NCI-H1092 (cell line): ENCODE measurements at regions not wholly inside any gene's neighbourhood (a gene's known extent, or its start where the extent isn't known, plus 50 kb on each side); places are given as distances from the start of the nearest gene placed in this dataset.
A peak's percentile ranks its signal among the peaks of the same experiment; 100 is the strongest.

Experiments
- DNase-seq: peaks from one replicate; lab custom pipeline; 2025; lab: John Stamatoyannopoulos, UW

DNA sequence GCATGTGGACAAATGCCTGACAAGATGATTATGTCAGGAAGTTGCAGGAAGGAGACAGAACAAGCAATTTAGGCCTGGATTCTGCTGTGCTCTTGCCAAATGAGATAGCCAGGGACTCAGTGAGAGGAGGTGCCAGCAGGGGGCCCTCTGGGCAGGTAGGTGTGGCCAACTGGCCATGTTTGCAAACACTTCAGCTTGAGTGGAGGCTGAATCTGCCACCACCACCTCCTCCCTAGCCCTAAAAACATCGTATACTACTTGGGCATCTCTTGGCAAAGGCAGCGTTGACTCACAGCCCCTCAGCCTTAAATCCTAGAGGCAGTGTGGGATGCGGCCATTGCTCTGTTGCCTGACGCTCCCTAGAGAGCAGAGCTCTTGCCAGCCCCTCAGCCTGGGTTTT is 95.1 kb upstream of the PLET1 start:
- DNase-seq = peak; percentile 60

DNA sequence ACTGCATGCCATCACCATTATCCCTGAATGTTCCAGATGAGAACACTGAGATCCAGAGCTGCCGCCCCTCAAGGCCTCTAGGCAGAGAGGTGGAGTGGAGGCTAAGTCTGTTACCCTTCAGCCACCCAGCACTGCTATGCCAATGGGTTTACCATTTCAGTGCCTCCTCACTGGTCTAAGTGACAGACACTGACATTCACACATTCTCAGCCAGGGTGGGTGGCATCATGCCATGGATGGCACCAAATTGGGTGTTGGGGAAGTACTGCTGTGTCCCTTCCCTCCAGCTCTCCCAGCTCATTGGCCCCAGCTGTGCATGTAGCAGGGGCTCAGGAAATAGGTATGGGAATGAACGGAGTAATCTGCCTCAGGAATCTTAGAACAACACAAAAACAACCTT is 96.8 kb upstream of the PLET1 start:
- DNase-seq = no peak

DNA sequence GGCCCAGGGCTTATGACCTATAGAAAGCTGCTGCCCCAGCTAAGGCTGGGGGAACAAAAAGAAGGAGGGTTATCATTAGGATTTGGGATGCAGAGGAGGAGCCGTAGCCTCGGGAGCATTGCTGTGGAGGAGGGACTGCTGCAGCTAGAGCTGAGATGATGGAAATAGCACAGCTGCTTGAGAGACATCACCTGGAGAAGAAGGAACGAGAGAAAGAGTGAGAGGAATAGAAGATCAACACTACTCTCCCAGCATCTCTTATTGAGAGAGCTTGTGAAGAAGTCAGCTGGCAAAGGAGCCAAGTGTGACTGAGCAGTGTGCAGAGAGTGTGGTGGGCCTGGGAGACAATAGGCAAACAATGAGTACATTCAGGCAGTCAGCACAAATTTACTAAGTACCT is 100.7 kb upstream of the PLET1 start:
- DNase-seq = no peak

DNA sequence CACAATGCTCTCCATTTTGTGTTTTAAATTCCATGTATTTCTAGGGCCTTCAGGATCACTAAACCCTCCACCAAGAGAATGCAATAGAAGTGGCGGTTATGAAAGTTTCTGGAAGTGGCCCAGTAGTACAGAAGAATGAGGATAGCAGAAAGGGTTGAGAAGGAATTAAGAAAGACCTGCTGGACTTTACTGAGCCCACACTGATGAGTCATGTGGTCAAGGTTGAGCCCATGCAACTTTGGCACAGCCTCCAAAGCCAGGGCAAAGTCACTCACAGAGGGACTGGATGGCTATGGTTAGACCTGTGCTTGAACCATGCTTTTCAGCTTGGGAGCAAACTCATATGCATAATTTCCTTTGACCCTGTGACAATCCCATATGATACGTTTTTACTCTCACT is 102.9 kb upstream of the PLET1 start:
- no peak for DNase-seq

DNA sequence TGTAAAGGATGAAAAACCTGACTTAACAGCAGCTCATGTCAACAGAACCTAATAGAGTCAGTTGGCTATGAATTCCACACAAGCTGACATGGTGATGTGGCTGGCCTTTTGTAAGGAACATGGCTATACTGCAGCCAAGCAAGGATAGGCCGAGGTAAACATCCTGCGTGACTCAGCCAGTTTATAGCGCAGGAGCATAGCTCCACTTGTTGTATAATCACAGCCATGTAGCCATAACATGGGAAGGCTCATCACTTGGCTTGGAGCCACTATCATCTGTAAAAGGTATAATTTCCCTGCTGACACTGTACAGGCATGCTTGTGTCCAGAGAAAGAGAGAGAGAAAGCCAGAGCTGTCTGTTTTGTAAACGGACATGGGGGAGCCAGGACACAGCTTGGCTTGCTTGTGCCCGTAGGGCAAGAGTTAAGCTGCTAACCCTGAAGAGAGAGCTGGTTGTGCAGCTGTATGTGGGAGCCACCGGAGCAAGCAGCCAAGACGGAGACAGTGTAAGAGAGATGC is 104.4 kb upstream of the PLET1 start:
- DNase-seq = no peak

DNA sequence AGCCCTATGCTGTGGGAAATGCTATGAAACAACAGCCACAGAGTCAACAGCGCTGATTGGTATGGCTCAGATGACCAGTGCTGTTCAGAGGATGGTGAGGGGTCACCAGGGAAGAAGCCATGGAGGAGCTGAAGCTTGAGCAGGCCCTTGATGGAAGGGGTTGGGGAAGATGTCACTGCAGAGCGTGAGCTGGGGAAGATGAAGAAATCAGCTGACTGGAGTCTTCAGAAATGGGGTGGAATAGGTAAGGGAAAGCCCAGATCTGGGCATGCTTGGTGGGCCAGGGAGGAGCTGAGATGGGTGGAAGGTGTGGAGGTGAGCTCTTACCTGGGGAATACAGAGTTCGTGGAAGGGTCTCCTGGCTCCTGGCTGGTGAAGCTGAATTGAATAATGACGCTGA is 105.4 kb upstream of the PLET1 start:
- DNase-seq = no peak

DNA sequence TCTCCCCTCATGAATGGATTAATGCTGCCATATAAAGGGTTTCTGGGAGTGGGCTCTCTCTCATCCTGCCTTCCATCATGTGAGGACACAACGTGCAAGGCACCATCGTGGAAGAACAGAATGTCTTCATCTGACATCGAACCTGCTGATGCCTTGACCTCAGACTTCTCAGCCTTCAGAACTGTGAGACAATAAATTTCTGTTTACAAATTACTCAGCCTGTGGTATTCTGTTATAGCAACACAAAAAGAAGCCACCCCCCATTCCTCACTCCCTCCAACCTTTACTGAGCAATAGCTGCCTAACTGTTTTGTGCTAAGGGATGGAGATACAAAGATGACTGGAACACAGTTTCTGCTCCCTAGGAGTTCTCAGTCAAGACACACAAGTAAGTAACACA is 106.1 kb upstream of the PLET1 start:
- no peak for DNase-seq

DNA sequence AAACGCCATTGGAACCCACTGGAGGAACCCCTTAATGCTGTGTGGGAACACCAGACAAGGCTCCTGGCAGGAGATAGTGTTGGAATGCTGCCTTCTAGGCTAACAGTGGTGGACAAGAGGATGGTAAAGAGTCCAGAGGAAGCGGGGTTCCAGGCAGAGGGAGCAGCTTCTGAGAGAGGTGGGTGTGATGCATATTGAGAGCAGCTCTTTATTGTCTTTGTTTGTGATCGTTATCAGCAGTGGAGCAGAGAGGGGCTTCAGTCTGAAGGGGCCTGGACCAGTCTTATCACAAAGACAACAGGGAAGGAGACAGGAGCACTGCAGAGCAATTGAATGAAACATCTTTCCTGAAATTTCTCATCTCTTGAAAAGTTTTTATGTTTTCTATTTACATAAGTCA is 106.8 kb upstream of the PLET1 start:
- DNase-seq = no peak

DNA sequence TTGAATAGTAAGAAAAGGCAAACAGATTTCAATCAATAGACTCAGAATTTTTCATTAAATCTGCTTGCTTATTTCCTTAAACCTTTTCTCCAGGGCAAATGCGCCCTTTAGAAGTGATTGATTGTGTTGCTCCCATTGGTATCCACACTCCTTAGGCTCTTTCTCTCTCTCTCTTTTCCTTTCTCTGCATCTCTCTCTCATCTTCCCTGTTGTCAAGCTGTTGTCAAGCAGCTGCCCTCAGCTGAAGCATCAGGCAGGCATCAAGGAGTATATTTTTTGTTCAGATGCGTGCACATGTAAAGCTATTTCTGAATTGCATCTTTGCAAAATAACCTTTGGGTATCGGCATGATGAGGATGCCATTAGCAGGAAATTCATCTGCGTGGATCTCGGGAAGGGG is 107.2 kb upstream of the PLET1 start:
- DNase-seq = no peak

DNA sequence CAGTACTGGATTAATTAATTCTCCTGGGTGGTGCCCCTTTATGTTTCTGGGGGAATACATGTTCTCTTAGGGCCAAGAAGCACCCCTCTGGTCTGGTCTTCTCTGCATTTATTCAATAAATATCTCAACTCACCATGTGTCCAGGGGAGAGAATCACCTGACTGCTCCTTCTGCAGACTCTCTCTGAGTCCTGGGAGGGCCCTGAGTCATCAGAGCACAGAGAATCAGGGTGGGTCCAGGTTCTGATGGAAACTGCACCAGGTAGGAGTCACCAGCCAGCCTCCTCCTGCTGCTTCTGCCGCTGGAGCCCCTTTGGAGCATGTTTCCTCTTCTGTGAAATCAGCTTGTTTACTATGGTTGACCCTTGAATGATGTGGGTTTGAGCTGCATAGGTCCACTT is 107.7 kb upstream of the PLET1 start:
- no peak for DNase-seq

DNA sequence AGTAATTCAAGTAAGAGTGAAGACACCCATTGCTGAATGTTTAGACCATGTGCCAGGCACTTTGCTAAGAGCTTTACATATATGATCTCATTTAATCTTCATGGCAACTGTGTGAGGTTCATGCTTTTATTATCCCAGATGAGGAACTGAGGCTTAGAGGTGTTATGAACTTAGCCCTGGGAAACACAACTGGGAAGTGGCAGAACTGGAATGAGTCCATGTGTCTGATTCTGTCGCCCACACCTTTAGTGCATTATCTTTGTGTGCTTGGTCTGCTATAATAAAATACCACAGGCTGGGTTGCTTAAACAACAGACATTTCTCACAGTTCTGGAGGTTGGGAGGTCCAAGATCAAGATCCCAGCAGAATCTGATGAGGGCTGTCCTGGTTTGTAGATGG is 108.7 kb upstream of the PLET1 start:
- no peak for DNase-seq

DNA sequence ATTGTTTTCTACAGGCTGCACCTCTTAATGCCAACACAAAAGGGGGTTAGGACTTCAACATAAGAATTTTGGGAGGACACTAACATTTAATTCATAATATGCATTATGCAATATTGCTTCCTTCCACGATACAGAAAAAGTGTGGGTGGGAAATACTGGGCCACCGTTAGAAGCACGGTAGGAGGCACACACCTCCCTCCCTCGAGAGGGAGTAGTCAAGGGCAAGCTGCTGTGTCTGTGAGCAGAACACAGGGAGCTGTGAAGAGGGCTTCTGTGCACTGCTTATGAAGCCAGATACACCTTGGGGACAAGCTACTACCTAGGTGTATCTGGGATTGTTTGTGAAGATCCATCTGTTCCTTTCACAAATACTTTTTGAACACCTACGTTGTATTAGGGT is 109.3 kb upstream of the PLET1 start:
- DNase-seq = no peak

DNA sequence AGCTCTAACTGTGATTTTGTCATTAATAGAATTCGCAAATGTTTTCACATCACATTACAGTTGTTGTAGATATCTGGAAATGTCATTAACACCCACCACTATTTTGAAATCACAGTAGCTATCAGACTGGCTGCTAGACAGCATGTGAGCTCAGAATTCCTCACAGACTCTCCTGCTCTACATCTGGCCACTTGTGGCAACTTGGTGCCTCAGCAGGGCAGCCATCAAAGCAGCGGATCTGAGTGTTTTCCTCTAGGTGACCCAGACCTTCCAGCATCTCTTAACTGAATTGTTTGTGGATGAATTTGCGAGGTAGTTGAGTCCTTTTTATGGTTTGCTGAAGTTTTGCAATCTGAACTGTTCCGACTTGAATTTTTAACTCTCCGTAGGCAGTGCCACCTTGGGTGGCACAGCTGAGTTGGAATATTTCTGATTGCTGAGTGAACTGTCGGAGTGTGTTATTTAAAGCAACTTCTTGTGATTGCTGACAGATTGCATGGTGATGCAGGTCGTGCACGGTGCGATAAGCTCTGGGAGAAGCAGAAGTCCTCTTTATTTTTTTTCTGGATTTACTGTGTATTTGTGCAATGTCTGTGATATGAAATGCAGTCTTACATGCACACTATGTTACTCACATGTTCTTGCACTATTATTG is 114.0 kb upstream of the PLET1 start:
- no peak for DNase-seq

DNA sequence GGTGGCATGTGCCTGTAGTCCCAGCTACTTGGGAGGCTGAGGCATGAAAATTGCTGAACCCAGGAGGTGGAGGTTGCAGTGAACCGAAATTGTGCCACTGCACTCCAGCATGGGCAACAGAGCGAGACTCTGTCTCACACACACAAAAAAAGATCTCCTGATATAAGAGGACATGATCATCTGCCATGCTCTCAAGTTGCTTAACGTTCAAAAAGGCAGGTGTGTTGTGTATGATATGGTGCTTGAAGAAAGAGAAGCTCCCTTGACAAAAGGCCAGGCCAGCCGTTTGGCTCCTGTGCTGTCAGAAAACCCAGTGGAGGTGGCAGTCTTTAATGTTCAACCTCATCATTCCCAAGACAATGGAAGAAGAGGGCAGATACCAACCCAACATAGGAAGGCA is 117.3 kb upstream of the PLET1 start:
- peak; percentile 42 for DNase-seq

DNA sequence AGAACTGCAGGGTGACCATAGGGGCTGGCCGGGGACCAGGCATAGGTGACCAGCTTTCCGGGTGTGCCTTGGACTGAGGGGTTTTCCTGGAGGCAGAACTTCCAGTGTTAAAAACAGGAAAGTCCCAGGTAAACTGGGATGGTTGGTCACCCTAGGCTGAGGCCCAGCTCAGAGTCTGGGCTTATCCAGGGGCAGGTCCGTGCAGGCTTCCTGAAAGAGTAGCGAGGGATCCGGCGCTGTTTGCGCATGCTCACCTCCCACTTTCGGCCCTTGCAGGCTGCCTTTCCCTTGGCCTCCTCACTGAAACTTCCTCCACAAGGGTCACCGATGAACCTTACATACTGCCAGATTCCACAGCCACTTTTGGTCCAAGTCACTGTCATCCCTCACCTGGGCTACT is 119.8 kb upstream of the PLET1 start:
- no peak for DNase-seq

DNA sequence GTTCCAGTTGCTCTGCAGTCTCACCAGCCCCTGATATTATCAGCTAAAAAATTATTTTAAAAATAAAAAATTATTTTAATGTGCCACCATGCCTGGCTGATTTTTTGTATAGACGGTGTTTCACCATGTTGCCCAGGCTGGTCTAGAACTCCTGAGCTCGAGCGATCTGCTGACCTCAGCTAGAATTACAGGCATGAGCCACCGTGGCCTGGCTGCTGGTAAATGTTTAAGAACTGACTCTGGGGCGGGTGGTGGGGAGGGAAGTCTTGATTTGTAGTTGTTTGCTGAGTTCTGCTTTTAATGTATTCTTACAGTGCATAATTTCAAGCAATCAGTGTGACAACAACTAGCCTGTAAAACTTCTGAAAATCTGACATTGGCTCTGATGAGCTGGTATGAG is 120.9 kb upstream of the PLET1 start:
- DNase-seq = no peak

DNA sequence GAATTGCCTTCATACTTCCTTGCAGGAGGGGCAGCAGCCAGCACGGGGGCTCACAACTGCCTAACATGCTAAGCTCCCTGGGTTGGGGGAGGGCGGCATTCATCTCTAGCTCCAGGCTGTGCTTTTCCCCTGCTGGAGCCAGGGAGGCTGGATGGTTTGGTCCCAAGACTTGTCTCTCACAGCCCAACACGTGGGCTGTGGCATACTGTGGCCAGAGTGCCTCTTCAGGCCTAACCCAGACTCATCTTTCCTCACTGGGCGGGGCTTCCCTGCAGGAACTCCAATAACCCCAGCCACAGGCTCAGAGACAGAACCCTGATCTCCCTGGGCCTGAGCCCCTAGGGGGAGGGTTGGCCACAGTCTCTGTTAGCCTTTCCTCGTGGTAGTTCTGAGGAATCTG is 121.9 kb upstream of the PLET1 start:
- DNase-seq = no peak

DNA sequence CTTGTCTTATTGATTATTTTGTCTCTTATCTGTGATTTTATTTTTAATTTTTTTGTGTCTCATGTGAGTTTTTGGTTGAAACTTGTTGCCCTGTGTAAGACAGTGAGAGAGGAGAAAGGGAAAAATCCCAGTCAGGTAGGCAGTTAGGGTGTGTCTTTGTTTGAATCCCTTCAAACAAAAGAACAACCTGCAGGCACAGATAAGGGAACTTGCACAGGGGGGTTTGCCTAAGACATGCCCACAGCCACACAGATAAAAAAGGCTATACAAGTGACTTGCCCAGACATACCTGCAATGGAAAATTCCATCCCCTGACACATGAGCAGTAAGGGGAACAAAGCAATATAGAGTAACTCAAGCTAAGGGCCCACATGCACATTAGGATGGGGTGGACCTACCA is 127.8 kb upstream of the PLET1 start:
- no peak for DNase-seq

DNA sequence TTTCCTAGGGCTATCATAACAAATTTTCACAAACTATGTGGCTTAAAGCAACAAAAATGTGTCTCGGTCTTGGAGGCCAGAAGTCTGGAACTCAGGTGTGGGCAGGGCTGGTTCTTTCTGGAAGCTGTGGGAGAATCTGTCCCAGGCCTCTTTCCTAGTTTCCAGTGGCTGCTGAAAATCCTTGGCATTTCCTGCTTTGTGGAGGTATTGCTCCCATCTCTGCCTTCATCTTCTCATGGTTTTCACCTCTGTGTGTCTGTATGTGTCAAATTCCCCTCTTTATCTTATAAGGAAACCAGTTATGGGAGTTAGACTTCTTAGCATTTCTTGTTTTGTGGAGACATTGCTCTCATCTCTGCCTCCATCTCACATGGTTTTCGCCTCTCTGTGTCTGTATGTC is 130.4 kb upstream of the PLET1 start:
- no peak for DNase-seq

DNA sequence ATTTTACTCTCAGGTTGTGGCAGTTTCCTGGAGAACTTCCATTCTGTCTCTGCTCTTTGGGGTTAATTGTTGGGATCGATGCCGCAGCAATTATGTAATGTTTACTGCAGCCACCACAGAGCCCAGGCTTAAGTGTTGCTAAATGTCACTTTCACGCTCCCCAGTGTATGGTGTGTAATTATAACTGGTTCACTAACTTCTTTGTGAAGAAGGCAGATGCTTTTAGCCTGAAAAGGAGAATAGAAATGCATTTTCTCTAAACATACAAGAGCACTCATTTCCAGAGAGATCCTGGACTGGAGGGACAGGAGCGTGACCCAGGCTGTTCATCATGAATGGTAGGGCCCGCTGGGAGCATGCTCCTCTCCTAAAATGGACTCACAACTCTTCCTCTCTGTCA is 132.2 kb upstream of the PLET1 start:
- DNase-seq = peak; percentile 91

DNA sequence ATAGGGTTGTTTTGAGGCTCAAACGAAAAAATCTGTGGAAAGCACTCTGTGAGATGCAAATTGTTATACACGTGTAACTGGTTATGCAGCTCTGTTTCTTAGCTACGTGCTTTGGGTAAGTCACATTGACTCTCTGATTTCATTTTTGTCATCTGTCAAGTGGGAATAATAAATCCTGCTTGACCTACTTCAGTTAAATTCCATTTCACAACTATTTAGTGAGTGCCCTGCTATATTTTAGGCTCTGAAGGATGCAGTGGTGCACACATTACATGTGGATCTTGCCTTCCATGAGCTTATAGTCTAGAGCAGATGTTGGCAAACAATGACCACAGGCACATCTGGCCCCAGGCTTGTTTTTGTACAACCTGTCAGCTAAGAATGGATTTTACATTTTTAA is 133.6 kb upstream of the PLET1 start:
- no peak for DNase-seq

DNA sequence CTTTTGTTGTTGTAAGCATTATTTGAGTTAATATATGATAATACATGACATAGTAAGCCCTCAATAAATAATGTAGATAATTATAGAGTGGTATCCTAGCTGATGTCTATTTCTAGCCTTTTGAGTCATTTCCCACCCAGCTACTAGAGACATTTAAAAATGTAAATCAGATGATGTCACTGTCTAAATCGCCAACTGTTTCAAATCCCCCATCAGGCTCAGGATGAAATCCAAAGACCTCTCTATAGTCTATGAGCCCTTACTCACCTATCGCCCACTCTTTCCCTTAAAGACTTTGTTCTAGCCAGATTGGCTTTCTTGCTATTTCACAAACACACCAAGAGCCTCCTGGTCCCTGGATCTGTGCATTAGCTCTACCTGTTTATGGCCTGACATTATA is 135.4 kb upstream of the PLET1 start:
- DNase-seq = no peak

DNA sequence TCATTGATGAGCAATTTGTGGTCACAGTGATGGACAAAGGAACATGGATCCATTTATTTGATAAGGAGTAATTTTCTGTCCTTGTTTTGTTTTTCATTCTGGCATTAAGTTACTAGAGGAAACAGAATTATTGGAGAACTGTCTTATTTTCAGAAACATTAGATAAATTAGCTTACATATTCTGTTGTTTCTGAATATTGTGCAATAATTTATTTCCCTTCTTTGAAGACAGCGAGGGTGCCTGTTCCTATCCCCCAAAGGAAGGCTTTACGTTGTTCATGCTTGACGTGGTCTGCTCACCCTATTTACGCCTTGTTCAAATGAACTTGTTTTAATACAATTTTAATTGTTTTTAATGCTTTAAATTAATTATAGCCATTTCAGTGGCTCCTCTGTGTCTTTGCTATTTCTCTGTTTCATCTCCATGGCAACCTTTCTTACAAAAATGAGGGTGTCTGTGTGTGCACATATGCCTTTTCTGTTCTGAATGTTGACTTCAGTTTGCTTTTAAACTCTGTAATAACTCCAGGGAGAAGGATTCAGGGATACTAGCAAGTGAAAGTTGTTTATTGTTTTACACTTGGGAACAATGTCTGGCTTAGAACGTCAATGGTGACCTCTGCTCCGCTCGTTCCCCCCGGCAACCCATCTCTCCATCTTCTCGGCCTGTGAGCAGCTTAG is 138.3 kb upstream of the PLET1 start:
- no peak for DNase-seq

DNA sequence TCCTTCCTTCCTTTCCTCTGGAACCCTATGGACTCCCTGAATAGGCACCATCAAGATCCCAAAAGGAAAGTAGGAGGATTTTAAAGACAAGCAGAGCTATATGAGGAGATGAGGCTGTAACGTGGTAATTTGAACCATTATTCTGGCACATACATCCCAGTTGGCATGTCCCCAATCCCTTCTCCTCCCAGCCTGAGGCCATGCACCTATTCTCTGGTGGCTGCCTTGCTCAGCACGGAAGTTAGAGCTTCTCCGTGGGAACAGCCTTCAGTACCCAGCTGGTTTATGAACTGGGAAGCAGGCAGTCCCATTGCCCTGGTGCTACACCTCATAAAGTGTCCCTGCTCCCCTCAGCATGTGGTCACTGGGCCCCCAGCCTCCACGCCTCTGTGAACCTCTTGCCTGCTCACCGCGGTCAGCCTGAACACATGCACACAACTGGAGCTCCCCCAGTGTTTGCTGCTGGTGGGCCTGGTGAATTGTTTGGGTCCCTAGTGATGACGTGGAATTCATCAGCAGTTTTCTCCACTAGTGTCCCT is 139.9 kb upstream of the PLET1 start:
- no peak for DNase-seq
